ENCODE measurements at regions not wholly inside any gene's neighbourhood (a gene's known extent, or its start where the extent isn't known, plus 50 kb on each side); places are given as distances from the start of the nearest gene placed in this dataset.

- DNase-seq (ENCODE audit: low spot score) = no peak
Observed at GRCh38 chr5:124664287-124664686, 82.2 kb downstream of the ZNF608 start.

- DNase-seq (ENCODE audit: low spot score) = peak; percentile 24
Observed at GRCh38 chr5:124663101-124663506, 83.3 kb downstream of the ZNF608 start.

GRCh38 chr5:124662181-124662781, 84.2 kb downstream of the ZNF608 start:
- no peak for DNase-seq (ENCODE audit: low spot score)

GRCh38 chr5:124661317-124662141, 84.9 kb downstream of the ZNF608 start:
- DNase-seq (ENCODE audit: low spot score) = peak; percentile 58

- DNase-seq (ENCODE audit: low spot score) = no peak
Observed at GRCh38 chr5:124660229-124661093, 86.0 kb downstream of the ZNF608 start.

- DNase-seq (ENCODE audit: low spot score) = no peak
Observed at GRCh38 chr5:124659798-124660197, 86.6 kb downstream of the ZNF608 start.

GRCh38 chr5:124658867-124659557, 87.4 kb downstream of the ZNF608 start:
- DNase-seq (ENCODE audit: low spot score) = no peak

GRCh38 chr5:124655921-124656511, 90.4 kb downstream of the ZNF608 start:
- peak; percentile 36 for DNase-seq (ENCODE audit: low spot score)

GRCh38 chr5:124655251-124655917, 91.1 kb downstream of the ZNF608 start:
- DNase-seq (ENCODE audit: low spot score) = no peak

GRCh38 chr5:124654418-124654817, 92.0 kb downstream of the ZNF608 start:
- no peak for DNase-seq (ENCODE audit: low spot score)

- no peak for DNase-seq (ENCODE audit: low spot score)
Observed at GRCh38 chr5:124653666-124654065, 92.8 kb downstream of the ZNF608 start.

- no peak for DNase-seq (ENCODE audit: low spot score)
Observed at GRCh38 chr5:124652892-124653441, 93.5 kb downstream of the ZNF608 start.

- no peak for DNase-seq (ENCODE audit: low spot score)
Observed at GRCh38 chr5:124652514-124652819, 94.0 kb downstream of the ZNF608 start.

GRCh38 chr5:124651663-124652513, 94.6 kb downstream of the ZNF608 start:
- DNase-seq (ENCODE audit: low spot score) = peak; percentile 89

GRCh38 chr5:124650951-124651662, 95.3 kb downstream of the ZNF608 start:
- DNase-seq (ENCODE audit: low spot score) = no peak

GRCh38 chr5:124650147-124650561, 96.3 kb downstream of the ZNF608 start:
- no peak for DNase-seq (ENCODE audit: low spot score)

GRCh38 chr5:124649491-124650146, 96.8 kb downstream of the ZNF608 start:
- peak; percentile 87 for DNase-seq (ENCODE audit: low spot score)

GRCh38 chr5:124648902-124649467, 97.5 kb downstream of the ZNF608 start:
- DNase-seq (ENCODE audit: low spot score) = no peak
